Osteoblast (primary cell): ENCODE measurements at regions not wholly inside any gene's neighbourhood (a gene's known extent, or its start where the extent isn't known, plus 50 kb on each side); places are given as distances from the start of the nearest gene placed in this dataset.
A peak's percentile ranks its signal among the peaks of the same experiment; 100 is the strongest.

Source experiments
- DNase-seq: peaks from one replicate; pipeline ENCODE4 v3.0.0; 2011; ENCODE audit warnings: low spot score, mixed read lengths; ENCODE audit not compliant: insufficient read length; ENCODE audit errors: missing footprints
- H2AFZ ChIP-seq: 2 replicates; pipeline ENCODE4 v1.6.0; 2011; ENCODE audit warnings: mild to moderate bottlenecking, low read length
- H3K27ac ChIP-seq: 2 replicates; pipeline ENCODE4 v1.5.1; 2011; ENCODE audit warnings: mild to moderate bottlenecking, low read depth, low read length, moderate library complexity
- H3K27me3 ChIP-seq: 2 replicates; pipeline ENCODE4 v1.6.0; 2012; ENCODE audit warnings: mild to moderate bottlenecking, control low read depth, inconsistent platforms, low read length, moderate library complexity; ENCODE audit not compliant: insufficient read depth
- H3K36me3 ChIP-seq: 2 replicates; pipeline ENCODE4 v1.5.1; 2011; ENCODE audit warnings: mild to moderate bottlenecking, low read length, control low read depth, moderate library complexity; ENCODE audit not compliant: insufficient read depth
- H3K4me1 ChIP-seq: 2 replicates; pipeline ENCODE4 v1.5.1; 2011; ENCODE audit warnings: mild to moderate bottlenecking, low read length, control low read depth, moderate library complexity; ENCODE audit not compliant: insufficient read depth
- H3K4me2 ChIP-seq: 2 replicates; pipeline ENCODE4 v1.6.0; 2011; ENCODE audit warnings: mild to moderate bottlenecking, low read length; ENCODE audit not compliant: insufficient read depth
- H3K4me3 ChIP-seq: fragments of 200-600 bp; sonication (generic); 3 replicates; pipeline ENCODE4 v1.5.1; 2012; ENCODE audit warnings: mild to moderate bottlenecking, low read length, inconsistent platforms; ENCODE audit not compliant: insufficient read depth
- H3K79me2 ChIP-seq: 2 replicates; pipeline ENCODE4 v1.6.0; 2012; ENCODE audit warnings: mild to moderate bottlenecking, low read length, control low read depth, inconsistent platforms; ENCODE audit not compliant: insufficient read depth
- H3K9me3 ChIP-seq: 2 replicates; pipeline ENCODE4 v1.5.1; 2011; ENCODE audit warnings: low read depth, low read length, control low read depth
- H4K20me1 ChIP-seq: 2 replicates; pipeline ENCODE4 v1.6.0; 2012; ENCODE audit warnings: mild to moderate bottlenecking, low read length, control low read depth; ENCODE audit not compliant: insufficient read depth
- TF ChIP-seq, protein P1 (sequence below): IDR thresholded peaks from 2 replicates; pipeline ENCODE4 v1.5.1; 2011; ENCODE audit warnings: mild to moderate bottlenecking, low read depth, low read length, moderate library complexity; ENCODE audit errors: extremely low read depth

DNA sequence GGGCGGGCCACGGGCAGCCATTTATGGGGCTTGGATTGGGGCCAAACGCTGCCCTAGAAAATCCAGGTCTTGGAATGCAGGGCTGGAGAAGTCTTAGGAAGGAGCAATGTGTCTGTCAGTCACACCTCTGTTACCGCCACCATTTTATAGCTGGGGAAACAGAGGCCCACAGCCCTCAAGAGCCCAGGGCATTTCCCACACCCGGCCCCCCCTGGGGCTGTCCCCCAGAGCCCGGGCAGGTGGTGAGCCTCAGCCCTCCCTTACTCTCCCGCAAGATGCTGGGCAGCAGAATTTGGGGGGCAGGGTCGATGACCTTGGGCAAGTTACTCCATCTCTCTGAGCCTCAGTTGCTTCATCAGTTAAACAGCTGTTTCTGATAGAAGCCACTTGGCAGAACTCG is 508.2 kb downstream of the SHQ1 start:
- Histone ChIP-seq H4K20me1 (no peaks in the 10 kb centered on the region), H3K4me1 (peaks cover 18% of the 10 kb centered on the region), H3K4me3 (no peak overlapping the region), H3K27ac (no peak overlapping the region), H2AFZ (no peak overlapping the region), H3K79me2 (no peaks in the 10 kb centered on the region), H3K4me2 (no peak overlapping the region), H3K9me3 (peaks cover 3% of the 10 kb centered on the region), H3K27me3 (peaks cover 4% of the 10 kb centered on the region), H3K36me3 (no peaks in the 10 kb centered on the region)
- TF ChIP-seq, protein P1, sequence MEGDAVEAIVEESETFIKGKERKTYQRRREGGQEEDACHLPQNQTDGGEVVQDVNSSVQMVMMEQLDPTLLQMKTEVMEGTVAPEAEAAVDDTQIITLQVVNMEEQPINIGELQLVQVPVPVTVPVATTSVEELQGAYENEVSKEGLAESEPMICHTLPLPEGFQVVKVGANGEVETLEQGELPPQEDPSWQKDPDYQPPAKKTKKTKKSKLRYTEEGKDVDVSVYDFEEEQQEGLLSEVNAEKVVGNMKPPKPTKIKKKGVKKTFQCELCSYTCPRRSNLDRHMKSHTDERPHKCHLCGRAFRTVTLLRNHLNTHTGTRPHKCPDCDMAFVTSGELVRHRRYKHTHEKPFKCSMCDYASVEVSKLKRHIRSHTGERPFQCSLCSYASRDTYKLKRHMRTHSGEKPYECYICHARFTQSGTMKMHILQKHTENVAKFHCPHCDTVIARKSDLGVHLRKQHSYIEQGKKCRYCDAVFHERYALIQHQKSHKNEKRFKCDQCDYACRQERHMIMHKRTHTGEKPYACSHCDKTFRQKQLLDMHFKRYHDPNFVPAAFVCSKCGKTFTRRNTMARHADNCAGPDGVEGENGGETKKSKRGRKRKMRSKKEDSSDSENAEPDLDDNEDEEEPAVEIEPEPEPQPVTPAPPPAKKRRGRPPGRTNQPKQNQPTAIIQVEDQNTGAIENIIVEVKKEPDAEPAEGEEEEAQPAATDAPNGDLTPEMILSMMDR = no peak
- DNase-seq = no peak

GRCh38 chr3:72339670-72340030 is 508.6 kb downstream of the SHQ1 start:
- peak overlapping the region; percentile 80 for H3K27ac ChIP-seq
- DNase-seq = no peak
- H3K4me3 ChIP-seq = no peak overlapping the region
- peaks cover 18% of the 10 kb centered on the region for H3K4me1 ChIP-seq
- H4K20me1 ChIP-seq = no peaks in the 10 kb centered on the region
- H3K9me3 ChIP-seq = peaks cover 3% of the 10 kb centered on the region
- H3K79me2 ChIP-seq = no peaks in the 10 kb centered on the region
- no peaks in the 10 kb centered on the region for H3K36me3 ChIP-seq
- peak overlapping the region; percentile 31 for H2AFZ ChIP-seq
- TF ChIP-seq, protein P1 = no peak
- H3K27me3 ChIP-seq = peaks cover 4% of the 10 kb centered on the region
- H3K4me2 ChIP-seq = no peak overlapping the region

GRCh38 chr3:72338942-72339669 is 509.1 kb downstream of the SHQ1 start:
- Histone ChIP-seq H3K9me3 (peaks cover 3% of the 10 kb centered on the region), H3K4me1 (peaks cover 18% of the 10 kb centered on the region), H3K4me3 (no peak overlapping the region), H2AFZ (peak overlapping the region; percentile 31), H3K27me3 (peaks cover 4% of the 10 kb centered on the region), H3K79me2 (no peaks in the 10 kb centered on the region), H4K20me1 (no peaks in the 10 kb centered on the region), H3K27ac (peak overlapping the region; percentile 80), H3K36me3 (no peaks in the 10 kb centered on the region), H3K4me2 (no peak overlapping the region)
- TF ChIP-seq, protein P1 = no peak
- peak; percentile 97 for DNase-seq

DNA sequence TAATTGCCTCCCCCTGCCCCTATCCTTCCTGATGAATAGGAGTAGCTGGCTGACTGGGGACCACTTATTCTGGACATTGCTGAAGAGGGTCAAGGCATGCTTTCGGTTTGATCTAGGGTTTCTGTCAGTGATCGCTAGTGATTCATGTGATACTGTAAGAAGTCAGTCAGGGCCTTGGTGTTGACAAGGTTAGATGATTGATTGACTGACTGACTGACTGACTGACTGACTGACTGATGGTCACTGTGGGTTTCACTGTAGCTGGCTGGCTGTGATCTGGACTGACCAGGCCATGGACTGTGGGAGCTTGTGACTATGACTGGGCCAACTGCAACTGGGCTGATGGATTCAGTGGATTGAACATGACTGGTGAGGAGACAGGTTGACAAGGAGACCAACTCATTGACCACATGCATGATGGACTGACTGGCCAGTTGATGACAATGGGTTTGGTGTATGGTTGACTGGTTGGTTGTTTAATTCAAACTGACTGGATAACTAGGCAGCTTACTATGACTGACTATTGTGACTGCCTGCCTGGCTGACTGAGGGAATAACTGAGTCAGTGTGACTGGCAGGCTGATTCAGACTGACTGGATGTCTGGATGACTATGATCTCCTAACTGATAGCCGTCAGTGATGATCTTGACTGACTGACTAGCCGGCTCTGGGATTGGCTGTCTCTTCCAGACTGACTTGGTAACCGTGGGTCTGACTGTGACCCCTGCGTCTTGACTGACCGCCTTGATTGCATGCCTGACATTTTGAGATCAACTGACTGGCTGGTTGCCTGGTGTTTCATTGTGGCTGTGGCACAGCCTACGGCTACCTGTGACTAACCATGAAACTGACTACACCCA is 509.9 kb downstream of the SHQ1 start:
- Histone ChIP-seq H3K4me3 (no peak overlapping the region), H4K20me1 (no peaks in the 10 kb centered on the region), H3K4me2 (no peak overlapping the region), H3K27ac (peak overlapping the region; percentile 80), H3K79me2 (no peaks in the 10 kb centered on the region), H2AFZ (no peak overlapping the region), H3K36me3 (no peaks in the 10 kb centered on the region), H3K4me1 (peaks cover 13% of the 10 kb centered on the region), H3K9me3 (peaks cover 3% of the 10 kb centered on the region), H3K27me3 (peaks cover 4% of the 10 kb centered on the region)
- TF ChIP-seq, protein P1 = no peak
- DNase-seq = peak; percentile 89
